ENCODE measurements at regions not wholly inside any gene's neighbourhood (a gene's known extent, or its start where the extent isn't known, plus 50 kb on each side); places are given as distances from the start of the nearest gene placed in this dataset.

DNA sequence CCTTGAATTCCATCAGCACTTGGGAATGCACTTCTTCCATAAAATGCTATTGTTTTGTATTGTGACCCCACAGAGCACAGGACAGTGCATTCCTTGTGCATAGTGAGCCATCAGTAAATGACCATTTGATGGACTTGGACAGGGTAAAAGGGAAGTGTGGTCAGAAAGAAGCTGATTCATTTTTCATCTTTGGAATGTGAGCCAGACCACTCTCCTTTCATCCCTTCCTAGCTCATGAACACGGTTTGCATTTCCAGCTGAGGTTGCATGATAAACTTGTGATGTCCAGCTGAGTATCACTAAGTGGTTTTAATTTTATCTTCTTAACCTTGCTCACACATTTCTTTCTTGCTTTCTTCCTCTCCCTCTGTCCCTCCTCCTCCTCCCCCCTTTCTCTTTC, 101.3 kb downstream of the NUDT12 start:
- Histone ChIP-seq H3K4me1 (ENCODE audit: control insufficient read depth, insufficient read depth, low read length) (no peaks in the 10 kb centered on the region), H3K27me3 (ENCODE audit: control insufficient read depth, insufficient read depth, low read length) (no peaks in the 10 kb centered on the region), H3K9ac (ENCODE audit: low read length) (no peak overlapping the region), H3K36me3 (ENCODE audit: control insufficient read depth, insufficient read depth, low read length) (no peaks in the 10 kb centered on the region), H3K4me3 (ENCODE audit: low read depth, low read length) (no peak overlapping the region), H3K27ac (ENCODE audit: low read depth, low read length) (no peak overlapping the region), H3K9me3 (ENCODE audit: control insufficient read depth, insufficient read depth, low read depth, low read length) (no peaks in the 10 kb centered on the region)

DNA sequence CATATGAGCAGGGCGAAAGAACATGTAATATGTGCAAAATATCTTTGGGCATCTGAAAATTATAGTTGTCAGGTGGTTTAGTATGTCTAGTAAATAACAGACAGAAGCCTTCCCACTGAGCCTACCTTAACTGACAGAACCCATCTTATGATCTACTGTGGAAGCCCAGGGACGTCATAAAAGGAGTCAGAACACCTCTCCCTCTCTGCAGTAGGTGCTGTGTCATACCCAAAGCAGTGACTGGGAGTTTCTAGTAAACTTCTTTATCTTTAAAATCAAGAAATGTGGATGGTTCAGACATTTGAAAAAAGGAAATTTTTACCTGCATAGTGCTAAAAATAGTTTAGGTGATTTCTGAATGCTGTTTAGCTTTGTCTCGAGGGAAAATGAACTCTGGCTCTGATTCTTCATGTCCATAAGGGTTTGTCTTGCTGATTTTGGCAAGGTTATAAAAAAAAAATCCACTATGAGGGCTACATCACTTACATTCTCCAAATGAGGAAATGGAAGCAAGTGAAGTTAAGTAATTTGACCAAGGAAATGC, 104.0 kb downstream of the NUDT12 start:
- Histone ChIP-seq H3K4me1 (ENCODE audit: control insufficient read depth, insufficient read depth, low read length) (no peaks in the 10 kb centered on the region), H3K9ac (ENCODE audit: low read length) (no peak overlapping the region), H3K27me3 (ENCODE audit: control insufficient read depth, insufficient read depth, low read length) (no peaks in the 10 kb centered on the region), H3K27ac (ENCODE audit: low read depth, low read length) (no peak overlapping the region), H3K4me3 (ENCODE audit: low read depth, low read length) (no peak overlapping the region), H3K9me3 (ENCODE audit: control insufficient read depth, insufficient read depth, low read depth, low read length) (no peaks in the 10 kb centered on the region), H3K36me3 (ENCODE audit: control insufficient read depth, insufficient read depth, low read length) (no peaks in the 10 kb centered on the region)

DNA sequence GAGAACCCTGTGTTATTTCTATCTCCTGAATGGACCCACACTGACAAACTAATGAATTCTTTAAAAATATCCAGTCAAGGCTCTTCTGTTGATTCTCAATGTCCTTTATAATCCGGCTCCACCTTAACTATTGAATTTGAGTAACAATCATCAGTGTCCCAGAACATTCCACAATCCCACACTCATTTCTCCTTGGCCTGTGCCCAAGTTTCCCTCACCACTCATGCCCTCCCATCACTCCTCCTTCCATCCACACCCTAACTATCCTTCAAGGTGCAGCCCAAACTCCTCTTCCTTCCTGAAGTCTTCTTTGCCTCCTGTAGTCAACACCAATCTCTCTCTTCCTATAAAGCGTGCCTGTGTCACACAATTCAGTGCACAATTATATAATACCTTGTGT, 106.1 kb downstream of the NUDT12 start:
- H3K27ac ChIP-seq (ENCODE audit: low read depth, low read length): no peak overlapping the region
- H3K9me3 ChIP-seq (ENCODE audit: control insufficient read depth, insufficient read depth, low read depth, low read length): no peaks in the 10 kb centered on the region
- no peak overlapping the region for H3K9ac ChIP-seq (ENCODE audit: low read length)
- no peak overlapping the region for H3K4me3 ChIP-seq (ENCODE audit: low read depth, low read length)
- no peaks in the 10 kb centered on the region for H3K27me3 ChIP-seq (ENCODE audit: control insufficient read depth, insufficient read depth, low read length)
- H3K4me1 ChIP-seq (ENCODE audit: control insufficient read depth, insufficient read depth, low read length): 0 out of 2 replicates have a peak, but pooled peaks cover 4% of the 10 kb centered on the region
- H3K36me3 ChIP-seq (ENCODE audit: control insufficient read depth, insufficient read depth, low read length): no peaks in the 10 kb centered on the region

DNA sequence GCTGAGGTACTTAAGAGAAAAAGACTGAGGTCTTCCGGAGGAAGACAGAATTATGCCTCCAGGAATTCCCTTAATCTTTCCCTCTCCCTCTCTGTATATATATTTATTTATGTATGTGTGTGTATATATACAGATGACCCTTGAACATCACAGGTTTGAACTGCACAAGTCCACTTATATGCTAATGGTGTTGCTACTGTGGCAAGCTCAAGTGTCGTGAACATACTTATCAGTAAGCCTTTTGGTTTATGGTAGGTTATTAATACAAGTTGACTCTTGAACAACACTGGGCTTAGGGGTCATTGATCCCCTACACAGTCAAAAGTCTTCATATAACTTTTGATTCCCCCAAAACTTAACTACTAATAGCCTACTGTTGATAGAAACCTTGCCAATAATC, 106.8 kb downstream of the NUDT12 start:
- no peaks in the 10 kb centered on the region for H3K9me3 ChIP-seq (ENCODE audit: control insufficient read depth, insufficient read depth, low read depth, low read length)
- no peak overlapping the region for H3K9ac ChIP-seq (ENCODE audit: low read length)
- no peak overlapping the region for H3K27ac ChIP-seq (ENCODE audit: low read depth, low read length)
- no peaks in the 10 kb centered on the region for H3K27me3 ChIP-seq (ENCODE audit: control insufficient read depth, insufficient read depth, low read length)
- no peak overlapping the region for H3K4me3 ChIP-seq (ENCODE audit: low read depth, low read length)
- H3K36me3 ChIP-seq (ENCODE audit: control insufficient read depth, insufficient read depth, low read length): no peaks in the 10 kb centered on the region
- 0 out of 2 replicates have a peak, but pooled peaks cover 4% of the 10 kb centered on the region for H3K4me1 ChIP-seq (ENCODE audit: control insufficient read depth, insufficient read depth, low read length)

DNA sequence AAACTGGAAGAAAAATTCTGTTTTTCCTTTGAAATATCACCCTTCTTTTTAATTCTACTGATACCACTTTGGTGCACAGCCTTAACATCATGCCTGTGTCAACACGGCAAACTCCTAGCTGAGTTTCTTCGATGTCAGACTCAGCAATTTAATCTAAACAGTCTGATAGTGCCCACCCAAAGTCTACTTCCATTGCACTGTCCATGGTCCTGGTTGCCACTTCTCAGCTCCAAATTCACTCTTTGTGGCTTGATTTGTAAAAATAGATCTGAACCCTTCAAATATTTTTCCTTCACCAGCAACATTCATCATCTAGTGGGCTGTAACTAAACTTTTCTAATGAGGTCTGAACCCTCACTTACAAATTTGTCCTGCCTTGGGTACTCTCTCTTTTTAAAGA, 107.8 kb downstream of the NUDT12 start:
- Histone ChIP-seq H3K36me3 (ENCODE audit: control insufficient read depth, insufficient read depth, low read length) (no peaks in the 10 kb centered on the region), H3K9ac (ENCODE audit: low read length) (no peak overlapping the region), H3K27ac (ENCODE audit: low read depth, low read length) (no peak overlapping the region), H3K27me3 (ENCODE audit: control insufficient read depth, insufficient read depth, low read length) (no peaks in the 10 kb centered on the region), H3K4me1 (ENCODE audit: control insufficient read depth, insufficient read depth, low read length) (0 out of 2 replicates have a peak, but pooled peaks cover 4% of the 10 kb centered on the region), H3K9me3 (ENCODE audit: control insufficient read depth, insufficient read depth, low read depth, low read length) (no peaks in the 10 kb centered on the region), H3K4me3 (ENCODE audit: low read depth, low read length) (no peak overlapping the region)

DNA sequence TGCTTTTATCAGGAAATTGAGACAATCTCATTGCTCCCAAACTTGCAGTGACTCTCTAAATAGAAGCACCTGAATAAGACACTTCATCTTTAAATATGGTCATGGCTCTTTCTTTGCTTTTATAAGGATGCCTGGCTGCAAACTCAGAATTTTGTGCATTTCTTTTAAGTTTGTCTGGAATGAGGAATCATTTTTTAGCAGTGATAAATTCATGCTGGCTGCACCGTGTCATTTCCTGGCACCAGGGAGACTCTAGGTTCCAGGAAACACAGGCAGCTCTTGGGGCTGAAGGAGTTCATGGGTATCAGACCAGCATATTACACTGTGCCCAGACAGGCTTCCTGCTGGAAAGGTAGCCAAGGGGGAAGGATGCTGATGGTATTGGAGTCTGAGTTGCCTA, 109.9 kb downstream of the NUDT12 start:
- H3K4me1 ChIP-seq (ENCODE audit: control insufficient read depth, insufficient read depth, low read length): 0 out of 2 replicates have a peak, but pooled peaks cover 4% of the 10 kb centered on the region
- H3K9ac ChIP-seq (ENCODE audit: low read length): no peak overlapping the region
- no peak overlapping the region for H3K4me3 ChIP-seq (ENCODE audit: low read depth, low read length)
- no peaks in the 10 kb centered on the region for H3K9me3 ChIP-seq (ENCODE audit: control insufficient read depth, insufficient read depth, low read depth, low read length)
- no peaks in the 10 kb centered on the region for H3K27me3 ChIP-seq (ENCODE audit: control insufficient read depth, insufficient read depth, low read length)
- H3K36me3 ChIP-seq (ENCODE audit: control insufficient read depth, insufficient read depth, low read length): no peaks in the 10 kb centered on the region
- no peak overlapping the region for H3K27ac ChIP-seq (ENCODE audit: low read depth, low read length)

DNA sequence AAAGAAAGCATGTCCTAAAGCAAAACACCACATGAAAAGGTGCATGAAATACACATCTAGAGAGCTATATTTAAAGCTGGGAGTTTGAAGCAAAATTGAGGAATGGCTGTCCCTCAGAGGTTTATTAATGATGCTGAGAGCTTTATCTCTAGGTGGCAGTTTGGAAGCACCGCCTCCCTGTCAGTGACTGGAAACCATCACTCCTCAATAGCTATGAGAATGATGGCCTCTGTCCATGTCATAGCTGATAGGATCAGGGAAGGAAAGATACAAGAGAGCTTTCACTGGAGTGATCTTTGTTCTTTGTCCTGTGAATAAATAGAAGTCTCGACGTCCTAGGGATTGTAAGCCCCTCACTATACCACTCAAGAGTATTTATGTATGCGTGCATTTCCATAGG, 110.5 kb downstream of the NUDT12 start:
- Histone ChIP-seq H3K27ac (ENCODE audit: low read depth, low read length) (no peak overlapping the region), H3K4me1 (ENCODE audit: control insufficient read depth, insufficient read depth, low read length) (0 out of 2 replicates have a peak, but pooled peaks cover 4% of the 10 kb centered on the region), H3K4me3 (ENCODE audit: low read depth, low read length) (no peak overlapping the region), H3K27me3 (ENCODE audit: control insufficient read depth, insufficient read depth, low read length) (no peaks in the 10 kb centered on the region), H3K36me3 (ENCODE audit: control insufficient read depth, insufficient read depth, low read length) (no peaks in the 10 kb centered on the region), H3K9me3 (ENCODE audit: control insufficient read depth, insufficient read depth, low read depth, low read length) (no peaks in the 10 kb centered on the region), H3K9ac (ENCODE audit: low read length) (no peak overlapping the region)

DNA sequence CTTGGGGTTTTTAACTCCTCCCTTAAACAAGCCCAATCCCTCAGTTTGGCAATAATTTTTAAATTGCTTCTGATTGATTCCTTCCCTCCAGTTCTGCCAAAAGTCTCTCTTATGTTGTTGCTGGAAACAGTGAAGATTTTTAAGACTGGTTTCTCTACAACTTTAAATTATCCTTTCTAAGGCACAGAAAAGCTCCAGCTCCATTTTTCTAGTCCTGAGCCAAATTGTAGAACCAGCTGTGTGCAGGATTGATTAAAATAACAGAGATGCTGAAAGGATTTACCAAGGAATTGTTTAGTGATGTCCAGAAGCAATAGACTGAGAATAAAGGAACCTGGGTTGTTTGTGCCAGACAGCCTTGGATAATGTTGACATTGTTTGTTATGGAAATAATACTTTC, 111.3 kb downstream of the NUDT12 start:
- H3K36me3 ChIP-seq (ENCODE audit: control insufficient read depth, insufficient read depth, low read length): no peaks in the 10 kb centered on the region
- H3K4me1 ChIP-seq (ENCODE audit: control insufficient read depth, insufficient read depth, low read length): 0 out of 2 replicates have a peak, but pooled peaks cover 4% of the 10 kb centered on the region
- H3K27me3 ChIP-seq (ENCODE audit: control insufficient read depth, insufficient read depth, low read length): no peaks in the 10 kb centered on the region
- no peak overlapping the region for H3K9ac ChIP-seq (ENCODE audit: low read length)
- H3K9me3 ChIP-seq (ENCODE audit: control insufficient read depth, insufficient read depth, low read depth, low read length): no peaks in the 10 kb centered on the region
- no peak overlapping the region for H3K4me3 ChIP-seq (ENCODE audit: low read depth, low read length)
- H3K27ac ChIP-seq (ENCODE audit: low read depth, low read length): no peak overlapping the region

DNA sequence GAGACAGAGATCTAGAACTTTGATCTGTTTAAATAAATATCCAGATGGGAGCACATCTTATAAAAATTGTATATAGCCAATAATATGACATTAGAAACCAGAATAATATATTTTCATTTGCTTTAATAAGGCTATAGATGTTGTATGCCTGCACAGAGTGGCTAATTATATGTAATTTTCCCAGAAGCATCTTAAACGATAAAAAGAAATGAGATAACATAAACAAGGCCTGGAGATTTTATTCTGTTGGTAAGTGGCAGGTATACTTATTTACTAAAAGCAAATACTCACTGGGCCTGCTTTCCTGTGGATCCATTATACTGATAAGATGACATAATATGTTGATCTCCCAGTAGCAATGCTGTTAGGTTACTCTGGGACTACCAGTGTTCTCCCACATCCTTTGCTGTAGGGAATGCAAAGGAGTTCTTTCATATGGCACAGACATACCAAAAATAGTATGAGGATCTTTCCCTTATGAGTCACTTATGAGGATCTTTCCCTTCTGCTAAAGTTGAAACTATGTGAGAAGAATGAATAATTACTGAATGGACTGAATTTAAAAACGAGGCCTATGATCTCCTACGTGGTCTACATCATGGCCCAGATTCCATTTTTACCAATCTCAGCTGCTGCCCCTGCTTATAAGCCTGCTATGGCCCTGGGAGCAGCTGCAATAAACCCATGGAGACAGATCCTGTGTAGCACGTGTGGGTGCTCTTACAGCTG, 112.1 kb downstream of the NUDT12 start:
- no peaks in the 10 kb centered on the region for H3K27me3 ChIP-seq (ENCODE audit: control insufficient read depth, insufficient read depth, low read length)
- no peaks in the 10 kb centered on the region for H3K9me3 ChIP-seq (ENCODE audit: control insufficient read depth, insufficient read depth, low read depth, low read length)
- H3K27ac ChIP-seq (ENCODE audit: low read depth, low read length): no peak overlapping the region
- no peak overlapping the region for H3K4me3 ChIP-seq (ENCODE audit: low read depth, low read length)
- H3K36me3 ChIP-seq (ENCODE audit: control insufficient read depth, insufficient read depth, low read length): no peaks in the 10 kb centered on the region
- H3K9ac ChIP-seq (ENCODE audit: low read length): no peak overlapping the region
- H3K4me1 ChIP-seq (ENCODE audit: control insufficient read depth, insufficient read depth, low read length): peaks cover 4% of the 10 kb centered on the region; the same call in 1 of the 2 replicates

DNA sequence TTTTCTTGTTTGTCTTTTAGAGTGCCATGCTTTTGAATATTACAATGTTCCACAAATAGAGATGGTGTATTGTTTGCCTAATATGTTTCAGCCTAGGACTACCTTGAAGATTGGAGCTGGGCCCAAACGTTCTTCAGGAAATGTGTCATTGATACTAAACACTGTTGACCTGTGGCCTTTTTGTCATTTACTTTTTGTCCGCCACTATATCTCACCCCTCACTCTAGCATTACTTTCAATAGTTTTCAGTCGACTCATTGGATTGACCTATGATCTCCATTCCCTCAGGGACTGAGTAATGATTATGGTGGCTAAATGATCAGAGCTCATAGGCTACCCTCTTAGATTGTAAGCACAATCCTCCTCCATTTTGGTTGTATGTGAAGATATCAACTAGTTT, 115.8 kb downstream of the NUDT12 start:
- Histone ChIP-seq H3K9ac (ENCODE audit: low read length) (no peak overlapping the region), H3K9me3 (ENCODE audit: control insufficient read depth, insufficient read depth, low read depth, low read length) (no peaks in the 10 kb centered on the region), H3K4me3 (ENCODE audit: low read depth, low read length) (no peak overlapping the region), H3K27me3 (ENCODE audit: control insufficient read depth, insufficient read depth, low read length) (no peaks in the 10 kb centered on the region), H3K36me3 (ENCODE audit: control insufficient read depth, insufficient read depth, low read length) (no peaks in the 10 kb centered on the region), H3K27ac (ENCODE audit: low read depth, low read length) (no peak overlapping the region), H3K4me1 (ENCODE audit: control insufficient read depth, insufficient read depth, low read length) (no peaks in the 10 kb centered on the region; the same call in 1 of the 2 replicates)

DNA sequence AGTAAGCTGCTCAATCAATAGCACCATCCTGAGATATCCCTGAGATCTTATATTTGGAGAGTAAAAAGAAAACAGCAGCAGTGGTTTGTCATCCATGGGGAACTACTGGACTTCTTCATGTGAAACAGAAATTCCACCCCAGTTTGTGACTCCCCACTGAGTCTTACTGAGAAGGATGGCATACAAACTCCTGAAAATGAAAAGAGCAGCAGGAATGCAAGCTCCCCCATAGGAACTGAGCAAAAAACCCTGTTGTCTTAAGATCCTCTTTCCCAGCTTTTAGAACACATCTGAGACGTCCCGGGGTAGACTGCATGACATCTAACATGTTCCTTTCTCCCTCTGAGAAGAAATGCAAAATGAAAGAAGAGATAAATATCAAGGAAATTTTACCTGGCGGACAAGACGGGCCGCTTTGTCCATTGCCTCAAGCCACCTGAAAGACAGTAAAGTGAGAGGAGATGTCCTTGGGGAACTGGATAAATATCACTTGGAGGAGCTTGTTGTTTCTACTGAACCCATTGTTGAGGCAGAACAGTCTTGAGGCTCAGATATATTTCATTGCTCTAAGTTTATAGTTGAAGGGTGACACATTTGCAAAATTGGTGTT, 117.1 kb downstream of the NUDT12 start:
- Histone ChIP-seq H3K9ac (ENCODE audit: low read length) (no peak overlapping the region), H3K36me3 (ENCODE audit: control insufficient read depth, insufficient read depth, low read length) (no peaks in the 10 kb centered on the region), H3K4me3 (ENCODE audit: low read depth, low read length) (no peak overlapping the region), H3K27me3 (ENCODE audit: control insufficient read depth, insufficient read depth, low read length) (no peaks in the 10 kb centered on the region), H3K27ac (ENCODE audit: low read depth, low read length) (no peak overlapping the region), H3K4me1 (ENCODE audit: control insufficient read depth, insufficient read depth, low read length) (no peaks in the 10 kb centered on the region; the same call in 1 of the 2 replicates), H3K9me3 (ENCODE audit: control insufficient read depth, insufficient read depth, low read depth, low read length) (no peaks in the 10 kb centered on the region)

All from HUES6 (cell line).